ENCODE measurements at regions not wholly inside any gene's neighbourhood (a gene's known extent, or its start where the extent isn't known, plus 50 kb on each side); places are given as distances from the start of the nearest gene placed in this dataset.

- Histone ChIP-seq H3K4me1 (ENCODE audit: control insufficient read depth in 5 of 5, insufficient read depth in 5 of 5, low read length in 5 of 5) (no peaks in the 10 kb centered on the region), H3K27ac (ENCODE audit: low read depth in 1 of 2, low read length in 1 of 2) (no peak overlapping the region), H3K27me3 (ENCODE audit: control insufficient read depth in 3 of 3, insufficient read depth in 3 of 3, low read length in 2 of 3) (no peaks in the 10 kb centered on the region), H3K36me3 (ENCODE audit: control insufficient read depth in 4 of 4, insufficient read depth in 4 of 4, low read length in 4 of 4) (no peaks in the 10 kb centered on the region), H3K9ac (ENCODE audit: insufficient read depth in 1 of 2, low read length in 2 of 2) (no peak overlapping the region), H3K4me3 (no peak overlapping the region), H3K9me3 (ENCODE audit: control insufficient read depth in 4 of 4, insufficient read depth in 3 of 4, low read length in 3 of 4) (no peaks in the 10 kb centered on the region)
- no peak for TF ChIP-seq CTCF (IDR thresholded peaks at IDR 0.05; ENCODE audit: control extremely low read depth, extremely low read depth)
- 73 to 75% methylated on average over 5 of the region's 5 CpGs for WGBS, 2 donors
- ATAC-seq (ENCODE audit: insufficient read depth, low FRiP score): no peak
- DNase-seq: no peak
These were observed 50.8 kb upstream of the CTNNA1 start for GRCh38 chr5:138702166-138703077.

GRCh38 chr5:138701678-138702077 is 51.5 kb upstream of the CTNNA1 start:
- DNase-seq (no peak), ATAC-seq (ENCODE audit: insufficient read depth, low FRiP score) (no peak)
- 96 to 100% methylated on average over 3 of the region's 3 CpGs for WGBS, 2 donors
- H3K27ac ChIP-seq (ENCODE audit: low read depth in 1 of 2, low read length in 1 of 2): no peak overlapping the region
- no peaks in the 10 kb centered on the region for H3K9me3 ChIP-seq (ENCODE audit: control insufficient read depth in 4 of 4, insufficient read depth in 3 of 4, low read length in 3 of 4)
- no peak for TF ChIP-seq CTCF (IDR thresholded peaks at IDR 0.05; ENCODE audit: control extremely low read depth, extremely low read depth)
- H3K4me3 ChIP-seq: no peak overlapping the region
- no peak overlapping the region for H3K9ac ChIP-seq (ENCODE audit: insufficient read depth in 1 of 2, low read length in 2 of 2)
- H3K4me1 ChIP-seq (ENCODE audit: control insufficient read depth in 5 of 5, insufficient read depth in 5 of 5, low read length in 5 of 5): peaks cover 0 to 3% (median 0%) of the 10 kb centered on the region in 5 donors
- no peaks in the 10 kb centered on the region for H3K36me3 ChIP-seq (ENCODE audit: control insufficient read depth in 4 of 4, insufficient read depth in 4 of 4, low read length in 4 of 4)
- no peaks in the 10 kb centered on the region for H3K27me3 ChIP-seq (ENCODE audit: control insufficient read depth in 3 of 3, insufficient read depth in 3 of 3, low read length in 2 of 3)

GRCh38 chr5:138700581-138701362 is 52.5 kb upstream of the CTNNA1 start:
- Histone ChIP-seq H3K4me1 (ENCODE audit: control insufficient read depth in 5 of 5, insufficient read depth in 5 of 5, low read length in 5 of 5) (peaks cover 0 to 9% (median 0%) of the 10 kb centered on the region in 5 donors), H3K9ac (ENCODE audit: insufficient read depth in 1 of 2, low read length in 2 of 2) (no peak overlapping the region), H3K27ac (ENCODE audit: low read depth in 1 of 2, low read length in 1 of 2) (no peak overlapping the region), H3K36me3 (ENCODE audit: control insufficient read depth in 4 of 4, insufficient read depth in 4 of 4, low read length in 4 of 4) (no peaks in the 10 kb centered on the region), H3K27me3 (ENCODE audit: control insufficient read depth in 3 of 3, insufficient read depth in 3 of 3, low read length in 2 of 3) (no peaks in the 10 kb centered on the region), H3K4me3 (no peak overlapping the region), H3K9me3 (ENCODE audit: control insufficient read depth in 4 of 4, insufficient read depth in 3 of 4, low read length in 3 of 4) (no peaks in the 10 kb centered on the region)
- no peak for ATAC-seq (ENCODE audit: insufficient read depth, low FRiP score)
- WGBS, 2 donors: 89 to 95% methylated on average over 8 of the region's 8 CpGs
- no peak for DNase-seq
- TF ChIP-seq CTCF (IDR thresholded peaks at IDR 0.05; ENCODE audit: control extremely low read depth, extremely low read depth): no peak

Measured in lung (tissue), 11 donors.